CD14-positive monocyte (primary cell): ENCODE measurements at regions not wholly inside any gene's neighbourhood (a gene's known extent, or its start where the extent isn't known, plus 50 kb on each side); places are given as distances from the start of the nearest gene placed in this dataset.
"Not testable (repeated sequence)": the region's sequence is repeated elsewhere in the genome, so short reads cannot be mapped to it uniquely, and the experiment has no call there.

Experiments used
- DNase-seq, 3 donors: peaks; one replicate each; pipeline ENCODE4 v3.0.0-alpha.2; 2011 to 2022
- H2AFZ ChIP-seq: 2 replicates; pipeline ENCODE4 v1.6.0; 2012; ENCODE audit warnings: mild to moderate bottlenecking, low read depth, low read length, inconsistent platforms; ENCODE audit not compliant: insufficient read depth, poor library complexity, severe bottlenecking
- H3K27ac ChIP-seq, 2 donors: 1 replicate in 1 of 2; 2 replicates in 1 of 2; pipeline ENCODE4 v1.5.1; 2012 to 2013; ENCODE audit warnings: low read length in 2 of 2, control low read depth in 1 of 2, inconsistent platforms in 1 of 2, low read depth in 1 of 2, mild to moderate bottlenecking in 1 of 2
- H3K27me3 ChIP-seq, 2 donors: one replicate each; pipeline versions ENCODE4 v1.6.0 to v1.6.1; 2011 to 2013; ENCODE audit warnings: low read length in 2 of 2; ENCODE audit not compliant: control insufficient read depth in 2 of 2, insufficient read depth in 2 of 2
- H3K36me3 ChIP-seq, 2 donors: replicated peaks in 1 of 2; 1 replicate in 1 of 2; 2 replicates in 1 of 2; pipeline versions ENCODE4 v1.5.1 to v1.6.1; 2012 to 2013; ENCODE audit warnings: low read length in 2 of 2, control low read depth in 1 of 2, inconsistent platforms in 1 of 2, mild to moderate bottlenecking in 1 of 2; ENCODE audit not compliant: insufficient read depth in 2 of 2, control insufficient read depth in 1 of 2
- H3K4me1 ChIP-seq, 2 donors: 1 replicate in 1 of 2; 2 replicates in 1 of 2; pipeline versions ENCODE4 v1.5.1 to v1.6.1; 2012 to 2013; ENCODE audit warnings: low read length in 2 of 2, control low read depth in 1 of 2, inconsistent platforms in 1 of 2, mild to moderate bottlenecking in 1 of 2, moderate library complexity in 1 of 2; ENCODE audit not compliant: insufficient read depth in 2 of 2, control insufficient read depth in 1 of 2
- H3K4me2 ChIP-seq: replicated peaks from 2 replicates; pipeline ENCODE3; 2012; ENCODE audit warnings: low read length, moderate library complexity, mild to moderate bottlenecking; ENCODE audit not compliant: poor library complexity, severe bottlenecking; ENCODE audit errors: extremely low read depth
- H3K4me3 ChIP-seq, 3 experiments: fragments of 200-600 bp in 1 of 3; sonication (generic) in 1 of 3; replicated peaks in 1 of 3; 1 replicate in 2 of 3; 2 replicates in 1 of 3; pipeline ENCODE4 v1.5.1; 2011 to 2013; ENCODE audit warnings: low read length in 3 of 3, mild to moderate bottlenecking in 3 of 3, control low read depth in 2 of 3, low read depth in 2 of 3, inconsistent platforms in 1 of 3, moderate library complexity in 1 of 3
- H3K79me2 ChIP-seq: 2 replicates; pipeline ENCODE4 v1.6.0; 2012; ENCODE audit warnings: mild to moderate bottlenecking, control low read depth, inconsistent platforms, low read length, moderate library complexity; ENCODE audit not compliant: insufficient read depth
- H3K9ac ChIP-seq: 2 replicates; pipeline ENCODE4 v1.6.0; 2017; ENCODE audit warnings: low read length, mild to moderate bottlenecking; ENCODE audit not compliant: insufficient read depth, poor library complexity, severe bottlenecking
- H3K9me3 ChIP-seq, 2 donors: replicated peaks in 1 of 2; 1 replicate in 1 of 2; 2 replicates in 1 of 2; pipeline versions ENCODE4 v1.5.1 to v1.6.1; 2012 to 2013; ENCODE audit warnings: low read length in 2 of 2, control low read depth in 1 of 2; ENCODE audit not compliant: control insufficient read depth in 1 of 2, insufficient read depth in 1 of 2
- H4K20me1 ChIP-seq: 2 replicates; pipeline ENCODE4 v1.6.0; 2012; ENCODE audit warnings: mild to moderate bottlenecking, low read length, control low read depth, moderate library complexity; ENCODE audit not compliant: insufficient read depth
- H3K27ac Mint-ChIP-seq, 7 donors: one replicate each; pipeline ENCODE4 v1.8.0; 2020; ENCODE audit warnings: mild to moderate bottlenecking in 7 of 7, mixed read lengths in 7 of 7, moderate library complexity in 6 of 7, inconsistent platforms in 2 of 7
- H3K27me3 Mint-ChIP-seq, 3 donors: one replicate each; pipeline ENCODE4 v1.8.0; 2021 to 2022; ENCODE audit warnings: low read depth in 3 of 3, mild to moderate bottlenecking in 3 of 3, mixed read lengths in 3 of 3, moderate library complexity in 3 of 3, inconsistent platforms in 1 of 3
- H3K36me3 Mint-ChIP-seq, 2 donors: one replicate each; pipeline ENCODE4 v1.8.0; 2020; ENCODE audit warnings: mixed read lengths in 2 of 2, inconsistent platforms in 1 of 2, mild to moderate bottlenecking in 1 of 2
- H3K4me1 Mint-ChIP-seq: one replicate; pipeline ENCODE4 v1.8.0; 2020; ENCODE audit warnings: mild to moderate bottlenecking, mixed read lengths
- H3K4me3 Mint-ChIP-seq, 2 donors: one replicate each; pipeline ENCODE4 v1.8.0; 2020; ENCODE audit warnings: mild to moderate bottlenecking in 2 of 2, mixed read lengths in 2 of 2, moderate library complexity in 1 of 2
- H3K9me3 Mint-ChIP-seq, 7 donors: one replicate each; pipeline ENCODE4 v1.8.0; 2020 to 2022; ENCODE audit warnings: mixed read lengths in 7 of 7, mild to moderate bottlenecking in 6 of 7, moderate library complexity in 6 of 7, inconsistent platforms in 2 of 7
- WGBS: methylation state at CpG from one replicate; pipeline ENCODE4 v1.1.5; 2013; ENCODE audit warnings: missing lambda C conversion rate; ENCODE audit not compliant: insufficient coverage; 5-methylcytosine and 5-hydroxymethylcytosine counted together
- intact Hi-C, 2 donors: fragments of 100-400 bp; cut with micrococcal nuclease; formaldehyde crosslinking; loops; one replicate each; pipeline versions ENCODE4 v1.15.0 to v1.15.1; 2023
- TF ChIP-seq, protein P1 (sequence below): fragments of 200-600 bp; IDR thresholded peaks from one replicate; pipeline ENCODE4 v1.8.0; 2022; ENCODE audit warnings: antibody characterized with exemption, mild to moderate bottlenecking

DNA sequence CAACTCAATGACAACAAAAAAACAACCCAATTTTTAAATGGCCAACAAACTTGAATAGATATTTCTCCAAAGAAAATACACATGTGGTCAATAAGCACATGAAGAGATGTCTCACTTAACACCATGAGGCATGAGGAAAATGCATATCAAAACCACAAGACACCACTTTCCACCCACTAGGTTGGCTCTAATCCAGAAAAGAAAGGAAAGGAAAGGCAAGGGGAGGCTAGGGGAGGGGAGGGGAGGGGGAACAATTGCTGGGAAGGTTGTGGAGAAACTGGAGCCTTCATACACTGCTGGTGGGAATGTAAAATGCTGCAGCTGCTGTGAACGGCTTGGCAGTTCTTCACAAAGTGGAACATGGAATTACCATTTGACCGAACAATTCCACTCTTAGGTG is 854.3 kb downstream of the UQCRFS1 start:
- Histone ChIP-seq H3K27ac (no peak overlapping the region), H3K9ac (no peak overlapping the region), H2AFZ (no peak overlapping the region), H3K27me3 (no peaks in the 10 kb centered on the region), H3K4me3 (no peak overlapping the region), H3K4me1 (no peaks in the 10 kb centered on the region), H3K4me2 (no peak overlapping the region), H3K36me3 (no peaks in the 10 kb centered on the region), H4K20me1 (no peaks in the 10 kb centered on the region), H3K79me2 (no peaks in the 10 kb centered on the region), H3K9me3 (no peaks in the 10 kb centered on the region)
- no peaks in the 10 kb centered on the region for H3K4me1 Mint-ChIP-seq
- no peak overlapping the region for H3K4me3 Mint-ChIP-seq
- peaks cover 0 to 1% (median 0%) of the 10 kb centered on the region in 3 donors for H3K27me3 Mint-ChIP-seq
- no peaks in the 10 kb centered on the region for H3K36me3 Mint-ChIP-seq
- H3K9me3 Mint-ChIP-seq, result peaks cover 0 to 5% (median 2%) of the 10 kb centered on the region in 7 donors
- 83% methylated on average over 1 of the region's 2 CpGs for WGBS
- H3K27ac Mint-ChIP-seq, result no peak overlapping the region
- no peak for DNase-seq
- intact Hi-C loops, result no loop called here
- TF ChIP-seq, protein P1, sequence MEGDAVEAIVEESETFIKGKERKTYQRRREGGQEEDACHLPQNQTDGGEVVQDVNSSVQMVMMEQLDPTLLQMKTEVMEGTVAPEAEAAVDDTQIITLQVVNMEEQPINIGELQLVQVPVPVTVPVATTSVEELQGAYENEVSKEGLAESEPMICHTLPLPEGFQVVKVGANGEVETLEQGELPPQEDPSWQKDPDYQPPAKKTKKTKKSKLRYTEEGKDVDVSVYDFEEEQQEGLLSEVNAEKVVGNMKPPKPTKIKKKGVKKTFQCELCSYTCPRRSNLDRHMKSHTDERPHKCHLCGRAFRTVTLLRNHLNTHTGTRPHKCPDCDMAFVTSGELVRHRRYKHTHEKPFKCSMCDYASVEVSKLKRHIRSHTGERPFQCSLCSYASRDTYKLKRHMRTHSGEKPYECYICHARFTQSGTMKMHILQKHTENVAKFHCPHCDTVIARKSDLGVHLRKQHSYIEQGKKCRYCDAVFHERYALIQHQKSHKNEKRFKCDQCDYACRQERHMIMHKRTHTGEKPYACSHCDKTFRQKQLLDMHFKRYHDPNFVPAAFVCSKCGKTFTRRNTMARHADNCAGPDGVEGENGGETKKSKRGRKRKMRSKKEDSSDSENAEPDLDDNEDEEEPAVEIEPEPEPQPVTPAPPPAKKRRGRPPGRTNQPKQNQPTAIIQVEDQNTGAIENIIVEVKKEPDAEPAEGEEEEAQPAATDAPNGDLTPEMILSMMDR, result no peak

DNA sequence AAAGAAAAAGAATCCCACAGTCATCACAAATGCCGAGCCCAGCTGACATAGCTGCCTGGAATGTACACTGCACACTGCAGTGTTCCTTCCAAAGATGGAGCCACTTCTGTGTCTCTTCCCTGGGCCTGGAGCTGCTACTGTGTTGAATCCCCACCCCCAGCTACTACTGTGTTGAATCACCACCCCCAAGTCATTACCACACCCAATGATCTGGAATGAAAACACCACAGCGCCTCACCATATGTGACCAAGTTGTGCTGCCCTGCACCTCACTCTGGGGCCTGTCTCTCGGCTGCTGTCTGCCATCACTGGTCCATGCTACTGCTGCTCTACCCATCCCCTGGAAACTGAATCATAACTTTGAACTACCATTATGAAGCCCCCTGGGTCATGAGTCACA is 861.2 kb downstream of the UQCRFS1 start:
- H3K27ac ChIP-seq, result no peak overlapping the region
- intact Hi-C loops, result no loop called here
- peaks cover 0 to 2% (median 0%) of the 10 kb centered on the region in 3 donors for H3K27me3 Mint-ChIP-seq

DNA sequence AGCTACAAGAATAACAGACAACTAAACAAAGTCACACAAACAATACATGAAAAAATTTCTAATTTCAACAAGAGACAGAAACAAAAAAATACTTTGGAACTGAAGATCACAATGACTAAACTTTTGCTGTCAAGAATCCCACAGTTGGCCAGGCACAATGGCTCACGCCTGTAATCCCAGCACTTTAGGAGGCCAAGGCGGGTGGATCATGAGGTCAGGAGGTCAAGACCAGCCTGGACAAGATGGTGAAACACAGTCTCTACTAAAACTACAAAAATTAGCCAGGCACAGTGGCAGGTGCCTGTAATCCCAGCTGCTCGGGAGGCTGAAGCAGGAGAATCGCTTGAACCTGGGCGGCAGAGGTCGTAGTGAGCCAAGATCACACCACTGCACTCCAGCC is 861.6 kb downstream of the UQCRFS1 start:
- H3K4me1 Mint-ChIP-seq, H3K79me2 ChIP-seq, H3K4me3 Mint-ChIP-seq, H3K27me3 ChIP-seq, H3K4me2 ChIP-seq, H3K27me3 Mint-ChIP-seq, intact Hi-C loops, DNase-seq, H3K36me3 Mint-ChIP-seq, H2AFZ ChIP-seq, H3K36me3 ChIP-seq, H3K9ac ChIP-seq, H3K27ac ChIP-seq, H3K4me1 ChIP-seq, H4K20me1 ChIP-seq, H3K4me3 ChIP-seq, H3K27ac Mint-ChIP-seq: not testable (repeated sequence)
- 98% methylated on average over 6 of the region's 6 CpGs for WGBS
- peaks cover 6 to 23% of the 10 kb centered on the region in 2 donors for H3K9me3 ChIP-seq
- peaks cover 8 to 28% (median 14%) of the 10 kb centered on the region in 7 donors for H3K9me3 Mint-ChIP-seq

More for the DNA sequence above, 861.2 kb downstream of the UQCRFS1 start:
- Histone ChIP-seq H3K4me3 (no peak overlapping the region), H3K36me3 (no peaks in the 10 kb centered on the region), H3K4me2 (no peak overlapping the region), H3K4me1 (no peaks in the 10 kb centered on the region), H4K20me1 (no peaks in the 10 kb centered on the region), H3K27me3 (no peaks in the 10 kb centered on the region), H3K9ac (no peak overlapping the region), H3K9me3 (peaks cover 6 to 23% of the 10 kb centered on the region in 2 donors), H3K79me2 (no peaks in the 10 kb centered on the region), H2AFZ (no peak overlapping the region)
- Mint-ChIP-seq H3K27ac (no peak overlapping the region), H3K4me3 (no peak overlapping the region), H3K36me3 (no peaks in the 10 kb centered on the region), H3K4me1 (no peaks in the 10 kb centered on the region), H3K9me3 (peaks cover 8 to 29% (median 14%) of the 10 kb centered on the region in 7 donors)
- 85% methylated on average over 2 of the region's 3 CpGs for WGBS
- TF ChIP-seq, protein P1, result no peak
- no peak for DNase-seq
